ENCODE measurements at regions not wholly inside any gene's neighbourhood (a gene's known extent, or its start where the extent isn't known, plus 50 kb on each side); places are given as distances from the start of the nearest gene placed in this dataset.

- TF ChIP-seq CTCF (IDR thresholded peaks at IDR 0.05; ENCODE audit: low read depth, low read length): no peak
- TF ChIP-seq EZH2phosphoT487 (IDR thresholded peaks at IDR 0.05; ENCODE audit: low read depth): no peak
Measured at GRCh38 chr11:16630651-16631050, 107.8 kb upstream of the C11orf58 start.
